ENCODE measurements at regions not wholly inside any gene's neighbourhood (a gene's known extent, or its start where the extent isn't known, plus 50 kb on each side); places are given as distances from the start of the nearest gene placed in this dataset.
"Not testable (repeated sequence)": the region's sequence is repeated elsewhere in the genome, so short reads cannot be mapped to it uniquely, and the experiment has no call there.

DNA sequence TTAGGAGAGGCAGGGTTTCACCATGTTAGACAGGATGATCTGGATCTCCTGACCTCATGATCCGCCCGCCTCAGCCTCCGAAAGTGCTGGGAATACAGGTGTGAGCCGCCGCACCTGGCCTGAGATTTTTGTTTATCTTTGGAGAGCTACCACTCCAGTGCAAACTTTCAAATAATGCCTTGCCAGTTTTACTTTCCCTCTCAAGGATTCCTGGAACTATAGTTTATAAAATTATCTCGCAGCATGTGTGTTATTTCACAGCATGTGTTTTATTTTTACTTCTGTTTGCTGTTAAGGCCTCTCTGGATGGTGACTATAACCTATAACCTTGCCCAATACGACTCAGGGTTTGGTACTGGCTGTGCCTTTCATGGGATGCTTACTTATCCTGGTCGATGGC lies 458.0 kb upstream of the NDN start:
- TF ChIP-seq POLR2A (IDR thresholded peaks at IDR 0.05; ENCODE audit: low read length); GATA1 (IDR thresholded peaks at IDR 0.05; ENCODE audit: low read depth, low read length): not testable (repeated sequence)
